OCI-LY7 (cell line): ENCODE measurements at regions not wholly inside any gene's neighbourhood (a gene's known extent, or its start where the extent isn't known, plus 50 kb on each side); places are given as distances from the start of the nearest gene placed in this dataset.
A peak's percentile ranks its signal among the peaks of the same experiment; 100 is the strongest.
"Not testable (repeated sequence)": the region's sequence is repeated elsewhere in the genome, so short reads cannot be mapped to it uniquely, and the experiment has no call there.

Experiments
- BruUV-seq: library from RNA; stranded (reverse); fragments of 400-500 nt; replicated peaks from 2 replicates; lab custom pipeline; 2021; lab: Mats Ljungman, UMichigan
- CTCF ChIA-PET: fragments of 300-600 bp; sonication (Branson Sonifier 250); formaldehyde crosslinking; loops from one replicate; lab custom pipeline; 2022; ENCODE audit warnings: antibody characterized with exemption; ENCODE audit not compliant: unreplicated experiment; lab: Charles Lee
- POLR2A ChIA-PET: fragments of 300-600 bp; sonication (Branson Sonifier 250); formaldehyde crosslinking; loops from one replicate; lab custom pipeline; 2022; ENCODE audit warnings: antibody characterized with exemption; lab: Charles Lee
- DNase-seq: peaks from one replicate; pipeline ENCODE4 v3.0.0-alpha.2; 2015; ENCODE audit warnings: low spot score
- H2AFZ ChIP-seq: fragments of 200-600 bp; sonication (generic), shearing (Covaris generic); 2 replicates; pipeline ENCODE4 v1.6.1; 2014; ENCODE audit warnings: mild to moderate bottlenecking, antibody characterized with exemption, low read length, moderate library complexity
- H3K27ac ChIP-seq: fragments of 200-600 bp; sonication (generic); 2 replicates; pipeline ENCODE4 v1.5.1; 2014; ENCODE audit warnings: mixed run types, low read depth, mild to moderate bottlenecking, moderate library complexity, low read length, inconsistent platforms; ENCODE audit not compliant: poor library complexity, severe bottlenecking
- H3K36me3 ChIP-seq: fragments of 200-600 bp; sonication (generic); 2 replicates; pipeline ENCODE4 v1.6.1; 2014; ENCODE audit warnings: mild to moderate bottlenecking, antibody characterized with exemption, low read length, moderate library complexity, mixed read lengths; ENCODE audit not compliant: insufficient read depth
- H3K4me1 ChIP-seq: fragments of 200-600 bp; sonication (generic); 2 replicates; pipeline ENCODE4 v1.5.1; 2014; ENCODE audit warnings: mild to moderate bottlenecking, low read length; ENCODE audit not compliant: insufficient read depth, poor library complexity, severe bottlenecking
- H3K4me2 ChIP-seq: fragments of 200-600 bp; sonication (generic); 2 replicates; pipeline ENCODE4 v1.6.1; 2014; ENCODE audit warnings: mild to moderate bottlenecking, low read length
- H3K4me3 ChIP-seq: fragments of 200-600 bp; sonication (generic); 2 replicates; pipeline ENCODE4 v1.5.1; 2014; ENCODE audit warnings: mild to moderate bottlenecking, low read depth, low read length; ENCODE audit not compliant: poor library complexity, severe bottlenecking
- H3K79me2 ChIP-seq: fragments of 200-600 bp; sonication (generic); 2 replicates; pipeline ENCODE4 v1.6.1; 2016; ENCODE audit warnings: low read depth, mild to moderate bottlenecking, low read length, moderate library complexity, mixed read lengths; ENCODE audit not compliant: insufficient read depth
- H3K9me2 ChIP-seq: fragments of 200-600 bp; sonication (generic); 2 replicates; pipeline ENCODE4 v1.6.1; 2016; ENCODE audit warnings: mild to moderate bottlenecking, low read length, mixed read lengths; ENCODE audit not compliant: insufficient read depth
- H3K9me3 ChIP-seq: fragments of 200-600 bp; sonication (generic); 2 replicates; pipeline ENCODE4 v1.6.1; 2014; ENCODE audit warnings: mild to moderate bottlenecking, mixed run types, low read length, mixed read lengths
- H4K20me1 ChIP-seq: fragments of 200-600 bp; sonication (generic); 2 replicates; pipeline ENCODE4 v1.6.1; 2014; ENCODE audit warnings: mild to moderate bottlenecking, antibody characterized with exemption, low read length, moderate library complexity, mixed read lengths; ENCODE audit not compliant: insufficient read depth
- EZH2phosphoT487 ChIP-seq: fragments of 200-600 bp; sonication (generic); IDR thresholded peaks from 2 replicates; pipeline ENCODE4 v1.6.1; 2018; ENCODE audit warnings: low read depth, borderline replicate concordance, mild to moderate bottlenecking, mixed run types, antibody characterized with exemption, low read length, moderate library complexity, mixed read lengths
- intact Hi-C: fragments of 100-400 bp; cut with micrococcal nuclease; formaldehyde crosslinking; loops from one replicate; pipeline ENCODE4 v1.10.0; 2022; ENCODE audit not compliant: unreplicated experiment
- TF ChIP-seq, protein P1 (sequence below): fragments of 200-600 bp; sonication (generic); conservative IDR thresholded peaks from 2 replicates; pipeline ENCODE4 v1.5.1; 2014; ENCODE audit warnings: mild to moderate bottlenecking, antibody characterized with exemption, low read length, moderate library complexity, mixed read lengths

DNA sequence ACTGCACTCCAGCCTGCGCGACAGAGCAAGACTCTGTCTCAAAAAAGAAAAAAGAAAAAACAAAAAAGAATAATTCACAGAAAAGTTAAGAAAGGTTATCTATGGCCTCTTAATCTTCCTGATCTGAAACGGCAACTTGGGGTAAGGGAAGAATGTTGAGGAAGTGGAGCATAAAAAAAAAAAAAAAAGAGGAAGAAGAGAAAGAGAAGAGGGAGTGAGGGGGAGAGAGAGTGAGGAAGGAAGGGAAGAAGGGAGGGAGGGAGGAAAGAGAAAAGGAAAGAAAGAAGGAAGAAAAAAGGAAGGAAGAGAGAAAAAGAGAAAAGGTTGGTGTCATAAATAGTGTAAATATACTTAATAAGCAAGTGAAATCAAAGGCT lies 68.9 kb upstream of the NCOA3 start:
- TF ChIP-seq, protein P1, sequence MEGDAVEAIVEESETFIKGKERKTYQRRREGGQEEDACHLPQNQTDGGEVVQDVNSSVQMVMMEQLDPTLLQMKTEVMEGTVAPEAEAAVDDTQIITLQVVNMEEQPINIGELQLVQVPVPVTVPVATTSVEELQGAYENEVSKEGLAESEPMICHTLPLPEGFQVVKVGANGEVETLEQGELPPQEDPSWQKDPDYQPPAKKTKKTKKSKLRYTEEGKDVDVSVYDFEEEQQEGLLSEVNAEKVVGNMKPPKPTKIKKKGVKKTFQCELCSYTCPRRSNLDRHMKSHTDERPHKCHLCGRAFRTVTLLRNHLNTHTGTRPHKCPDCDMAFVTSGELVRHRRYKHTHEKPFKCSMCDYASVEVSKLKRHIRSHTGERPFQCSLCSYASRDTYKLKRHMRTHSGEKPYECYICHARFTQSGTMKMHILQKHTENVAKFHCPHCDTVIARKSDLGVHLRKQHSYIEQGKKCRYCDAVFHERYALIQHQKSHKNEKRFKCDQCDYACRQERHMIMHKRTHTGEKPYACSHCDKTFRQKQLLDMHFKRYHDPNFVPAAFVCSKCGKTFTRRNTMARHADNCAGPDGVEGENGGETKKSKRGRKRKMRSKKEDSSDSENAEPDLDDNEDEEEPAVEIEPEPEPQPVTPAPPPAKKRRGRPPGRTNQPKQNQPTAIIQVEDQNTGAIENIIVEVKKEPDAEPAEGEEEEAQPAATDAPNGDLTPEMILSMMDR, result no peak
- TF ChIP-seq EZH2phosphoT487, result no peak
- Histone ChIP-seq H3K79me2 (peaks cover 15% of the 10 kb centered on the region; the same call in 1 of the 2 replicates), H3K4me3 (peak overlapping the region; percentile 5), H3K4me1 (peaks cover 65% of the 10 kb centered on the region), H4K20me1 (no peaks in the 10 kb centered on the region), H3K9me3 (peaks cover 5% of the 10 kb centered on the region; the same call in 1 of the 2 replicates), H2AFZ (peak overlapping the region; percentile 3; the same call in 1 of the 2 replicates), H3K27ac (peak overlapping the region; percentile 76), H3K36me3 (no peaks in the 10 kb centered on the region; the same call in 1 of the 2 replicates), H3K4me2 (peak overlapping the region; percentile 77), H3K9me2 (no peaks in the 10 kb centered on the region)
- POLR2A ChIA-PET, result interaction anchor here (0.6 to 12.0 kb wide), 7 partner anchors 11 to 195 kb away, joined by 3 to 143 read pairs (median 3); partner anchors contain the start of gene ZMYND8
- DNase-seq, result no peak
- BruUV-seq, result no TSS peak
- CTCF ChIA-PET, result interaction anchor here (0.6 kb wide), 1 partner anchor 15 kb away, joined by 3 read pairs; no protein-coding TSS in a partner anchor
- intact Hi-C loops, result loop anchor here (5.0 kb wide), 2 partner anchors 54 to 69 kb away; partner anchors contain the start of gene NCOA3

DNA sequence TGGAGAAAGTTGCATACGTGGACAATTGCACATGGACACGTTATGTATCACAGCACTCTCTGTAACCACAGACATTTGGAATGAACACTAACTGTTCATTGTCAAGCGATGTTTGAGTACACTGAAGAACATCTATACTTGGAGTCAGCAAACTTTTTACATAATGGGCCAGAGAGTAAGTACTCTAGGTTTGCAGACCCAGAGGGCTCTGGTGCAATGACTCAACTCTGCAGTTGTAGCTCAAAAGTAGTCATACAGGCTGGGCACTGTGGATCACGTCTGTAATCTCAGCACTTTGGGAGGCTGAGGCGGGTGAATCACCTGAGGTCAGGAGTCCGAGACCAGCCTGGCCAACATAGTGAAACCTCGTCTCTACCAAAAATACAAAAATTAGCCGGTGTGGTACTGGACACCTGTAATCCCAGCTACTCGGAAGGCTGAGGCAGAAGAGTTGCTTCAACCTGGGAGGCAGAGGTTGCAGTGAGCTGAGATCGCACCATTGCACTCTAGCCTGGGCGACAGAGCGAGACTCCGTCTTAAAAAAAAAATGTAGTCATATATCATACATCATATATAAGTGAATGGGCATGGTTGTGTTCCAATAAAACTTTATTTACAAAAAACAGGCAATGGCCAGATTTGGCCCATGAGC lies 67.4 kb upstream of the NCOA3 start:
- peaks cover 20% of the 10 kb centered on the region; the same call in 1 of the 2 replicates for H3K79me2 ChIP-seq
- H3K4me2 ChIP-seq, result peak overlapping the region; percentile 77
- not testable (repeated sequence) for H3K9me3 ChIP-seq, H4K20me1 ChIP-seq, H3K9me2 ChIP-seq, BruUV-seq, H3K36me3 ChIP-seq, DNase-seq
- CTCF ChIA-PET, result interaction anchor here (0.6 to 1.2 kb wide), 3 partner anchors 17 to 59 kb away, joined by 3 read pairs; no protein-coding TSS in a partner anchor
- intact Hi-C loops, result loop anchor here (2.0 to 5.0 kb wide), 3 partner anchors 17 to 68 kb away; partner anchors contain the start of gene NCOA3
- H2AFZ ChIP-seq, result peak overlapping the region; percentile 63
- H3K27ac ChIP-seq, result peak overlapping the region; percentile 76
- peak overlapping the region; percentile 41 for H3K4me3 ChIP-seq
- POLR2A ChIA-PET, result interaction anchor here (0.9 to 12.0 kb wide), 9 partner anchors 9 to 59 kb away, joined by 3 to 143 read pairs (median 9); no protein-coding TSS in a partner anchor
- peaks cover 79% of the 10 kb centered on the region for H3K4me1 ChIP-seq

DNA sequence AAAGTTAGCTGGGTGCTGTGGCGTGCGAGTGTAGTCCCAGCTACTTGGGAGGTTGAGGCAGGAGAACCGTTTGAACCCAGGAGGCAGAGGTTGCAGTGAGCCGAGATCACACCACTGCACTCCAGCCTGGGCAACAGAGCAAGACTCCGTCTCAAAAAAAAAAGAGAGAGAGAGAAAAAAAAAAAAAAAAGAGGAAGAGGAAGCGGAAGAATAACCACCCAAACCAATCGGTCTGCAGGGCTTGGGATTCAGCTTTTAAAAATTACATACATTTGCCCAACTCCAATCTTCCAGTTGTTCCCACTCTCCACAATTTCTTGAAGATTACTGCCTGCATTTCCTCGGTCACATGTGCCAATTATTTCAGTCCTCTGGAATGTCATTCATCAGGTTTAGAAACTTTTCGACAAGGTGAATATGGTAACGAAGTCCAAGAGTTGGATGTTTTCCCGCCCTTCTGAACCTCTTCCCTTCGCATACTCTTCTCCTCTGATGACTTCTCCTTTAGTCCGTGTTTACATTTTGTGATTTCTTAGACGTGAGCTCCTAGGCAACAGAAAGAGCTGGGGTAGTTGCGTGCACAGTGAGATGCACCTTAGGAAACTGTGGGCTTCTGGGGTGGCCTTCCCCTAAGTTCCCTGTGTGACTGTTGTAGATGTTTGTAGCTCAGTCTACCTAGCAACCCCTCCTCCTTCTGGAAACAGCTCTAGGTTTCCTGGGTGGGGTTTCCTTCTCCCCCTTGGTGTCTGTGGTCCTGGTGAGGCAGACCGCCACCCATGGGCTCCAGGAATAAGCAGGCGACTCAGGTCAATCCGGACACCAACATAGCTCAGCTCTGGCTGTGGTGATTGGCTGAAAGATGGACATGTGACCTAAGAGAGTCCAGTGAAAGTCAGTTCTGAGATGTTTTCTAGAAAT lies 63.0 kb upstream of the NCOA3 start:
- peak overlapping the region; percentile 77 for H3K4me2 ChIP-seq
- peaks cover 20% of the 10 kb centered on the region; the same call in 1 of the 2 replicates for H3K79me2 ChIP-seq
- no peaks in the 10 kb centered on the region; the same call in 1 of the 2 replicates for H3K9me3 ChIP-seq
- intact Hi-C loops, result no loop called here
- CTCF ChIA-PET, result interaction anchor here (1.0 to 1.6 kb wide), 3 partner anchors 15 to 28 kb away, joined by 3 to 6 read pairs (median 5); no protein-coding TSS in a partner anchor
- H3K4me3 ChIP-seq, result peak overlapping the region; percentile 60
- DNase-seq, result peak; percentile 85
- no peaks in the 10 kb centered on the region for H3K36me3 ChIP-seq
- no TSS peak for BruUV-seq
- no peaks in the 10 kb centered on the region for H3K9me2 ChIP-seq
- H3K4me1 ChIP-seq, result peaks cover 70% of the 10 kb centered on the region
- no peaks in the 10 kb centered on the region for H4K20me1 ChIP-seq
- POLR2A ChIA-PET, result interaction anchor here (0.5 to 12.0 kb wide), 19 partner anchors 9 to 139 kb away, joined by 3 to 143 read pairs (median 4); partner anchors contain the start of gene NCOA3
- peak overlapping the region; percentile 84 for H3K27ac ChIP-seq
- H2AFZ ChIP-seq, result peak overlapping the region; percentile 88
- TF ChIP-seq, protein P1, result no peak
- TF ChIP-seq EZH2phosphoT487, result no peak
